Astrocyte of the cerebellum (primary cell): ENCODE measurements at regions not wholly inside any gene's neighbourhood (a gene's known extent, or its start where the extent isn't known, plus 50 kb on each side); places are given as distances from the start of the nearest gene placed in this dataset.

Source experiments
- DNase-seq: peaks from one replicate; pipeline ENCODE4 v3.0.0-alpha.2; 2011; ENCODE audit warnings: low read depth
- H3K4me3 ChIP-seq: 2 replicates; pipeline ENCODE4 v1.5.1; 2011; ENCODE audit warnings: mild to moderate bottlenecking, low read depth, low read length, moderate library complexity
- in situ Hi-C: cut with HindIII; loops from 2 replicates; pipeline ENCODE4 v1.10.0; 2017; ENCODE audit warnings: low sequenced_read_pairs
- TF ChIP-seq, protein P1 (sequence below): IDR thresholded peaks from 2 replicates; pipeline ENCODE4 v1.5.1; 2012; ENCODE audit warnings: low read length, low read depth, moderate library complexity, mild to moderate bottlenecking; ENCODE audit errors: missing control alignments

DNA sequence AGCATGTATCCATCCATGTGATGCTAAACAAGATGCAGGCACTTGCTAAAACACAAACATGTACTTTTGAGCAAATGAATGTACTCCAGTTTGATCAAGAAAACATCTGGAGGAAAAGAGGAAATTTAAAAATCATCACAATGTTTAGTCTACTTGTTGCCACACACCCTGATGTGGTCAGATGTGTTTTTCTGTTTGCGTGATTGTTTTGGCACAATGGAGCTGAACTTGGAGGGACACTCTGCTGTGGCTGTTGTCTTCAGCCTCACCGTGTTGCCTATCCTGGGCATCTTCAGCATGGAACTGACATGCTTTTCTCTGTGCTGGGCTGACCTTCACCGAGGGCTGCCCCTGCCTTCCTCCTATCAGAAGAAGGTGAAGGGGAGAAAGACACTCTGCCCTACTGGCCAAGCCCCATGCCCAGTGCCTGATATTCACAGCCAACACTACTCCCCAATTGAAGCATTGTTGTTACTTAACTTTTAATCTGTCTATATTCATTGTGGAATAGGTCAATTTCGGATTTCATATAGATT, 268.3 kb upstream of the IGFBP3 start:
- H3K4me3 ChIP-seq, result no peak overlapping the region
- DNase-seq, result no peak
- TF ChIP-seq, protein P1, sequence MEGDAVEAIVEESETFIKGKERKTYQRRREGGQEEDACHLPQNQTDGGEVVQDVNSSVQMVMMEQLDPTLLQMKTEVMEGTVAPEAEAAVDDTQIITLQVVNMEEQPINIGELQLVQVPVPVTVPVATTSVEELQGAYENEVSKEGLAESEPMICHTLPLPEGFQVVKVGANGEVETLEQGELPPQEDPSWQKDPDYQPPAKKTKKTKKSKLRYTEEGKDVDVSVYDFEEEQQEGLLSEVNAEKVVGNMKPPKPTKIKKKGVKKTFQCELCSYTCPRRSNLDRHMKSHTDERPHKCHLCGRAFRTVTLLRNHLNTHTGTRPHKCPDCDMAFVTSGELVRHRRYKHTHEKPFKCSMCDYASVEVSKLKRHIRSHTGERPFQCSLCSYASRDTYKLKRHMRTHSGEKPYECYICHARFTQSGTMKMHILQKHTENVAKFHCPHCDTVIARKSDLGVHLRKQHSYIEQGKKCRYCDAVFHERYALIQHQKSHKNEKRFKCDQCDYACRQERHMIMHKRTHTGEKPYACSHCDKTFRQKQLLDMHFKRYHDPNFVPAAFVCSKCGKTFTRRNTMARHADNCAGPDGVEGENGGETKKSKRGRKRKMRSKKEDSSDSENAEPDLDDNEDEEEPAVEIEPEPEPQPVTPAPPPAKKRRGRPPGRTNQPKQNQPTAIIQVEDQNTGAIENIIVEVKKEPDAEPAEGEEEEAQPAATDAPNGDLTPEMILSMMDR, result no peak
- in situ Hi-C loops, result no loop called here

DNA sequence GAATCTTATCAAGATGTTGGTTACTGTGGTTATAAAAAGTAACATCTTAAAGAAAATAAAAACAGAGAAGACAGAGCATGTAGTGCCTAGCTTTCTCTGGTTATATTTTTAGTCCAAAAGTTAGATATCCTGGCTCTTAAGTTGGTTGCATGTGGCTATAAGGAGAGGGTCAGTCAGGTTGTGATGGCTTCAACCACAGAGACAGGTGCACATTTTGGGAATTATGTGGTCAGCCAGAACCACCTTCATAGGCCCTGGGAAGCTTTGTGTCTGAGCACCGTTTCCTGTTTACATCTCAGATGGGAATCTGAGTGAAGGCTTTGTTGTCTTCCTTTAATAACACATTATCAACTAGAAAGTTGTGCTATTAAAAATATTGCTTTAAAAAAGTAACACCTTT, 265.1 kb upstream of the IGFBP3 start:
- no peak overlapping the region for H3K4me3 ChIP-seq
- TF ChIP-seq, protein P1, result no peak
- DNase-seq, result no peak
- in situ Hi-C loops, result no loop called here

DNA sequence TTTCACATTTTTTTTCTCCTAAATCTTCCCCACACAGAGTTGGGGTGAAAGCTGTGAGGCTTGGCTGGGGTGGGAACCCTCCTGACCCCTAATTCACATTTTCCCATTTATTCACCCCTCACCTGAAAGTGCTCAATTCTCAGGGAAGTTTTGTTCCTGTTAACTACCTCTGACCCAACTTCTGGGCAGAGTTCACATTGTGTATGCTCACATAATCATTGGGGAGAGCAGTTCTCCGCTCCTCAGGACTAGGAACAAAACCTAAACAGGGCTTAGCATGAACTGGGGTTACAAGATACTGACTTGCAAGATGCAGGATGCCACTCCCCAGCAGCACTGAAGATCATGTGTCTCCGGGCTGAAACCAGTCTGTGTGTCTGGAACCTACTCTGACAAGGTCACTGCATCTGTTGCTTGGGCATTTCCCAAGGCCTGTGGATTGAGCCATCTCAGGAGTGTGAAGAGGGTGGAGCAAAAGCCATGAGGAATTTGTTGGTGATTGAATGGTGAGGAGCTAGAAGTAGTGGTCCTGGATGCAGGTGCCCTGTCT, 258.1 kb upstream of the IGFBP3 start:
- no peak overlapping the region for H3K4me3 ChIP-seq
- TF ChIP-seq, protein P1, result no peak
- DNase-seq, result no peak
- in situ Hi-C loops, result no loop called here

DNA sequence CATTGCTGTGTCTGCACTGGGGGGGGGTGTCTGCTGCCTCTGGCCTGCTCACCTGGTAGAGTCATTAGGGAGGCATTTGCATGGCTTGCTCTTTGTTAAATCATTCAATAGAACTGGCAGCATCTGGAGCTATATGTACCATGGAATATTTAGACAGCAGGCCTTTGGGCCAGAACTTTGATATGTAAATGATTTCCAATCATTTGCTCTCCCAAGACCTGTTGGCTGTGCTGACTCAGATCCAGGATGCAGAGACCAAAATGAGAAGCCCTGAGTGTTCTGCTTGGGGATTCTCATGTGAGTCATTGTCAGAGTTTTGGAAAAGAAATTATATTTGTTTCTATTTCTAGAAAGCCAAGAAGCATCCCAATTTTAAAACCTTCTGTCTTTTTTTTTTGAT, 257.6 kb upstream of the IGFBP3 start:
- TF ChIP-seq, protein P1, result no peak
- peak; percentile 53 for DNase-seq
- in situ Hi-C loops, result no loop called here
- H3K4me3 ChIP-seq, result no peak overlapping the region

DNA sequence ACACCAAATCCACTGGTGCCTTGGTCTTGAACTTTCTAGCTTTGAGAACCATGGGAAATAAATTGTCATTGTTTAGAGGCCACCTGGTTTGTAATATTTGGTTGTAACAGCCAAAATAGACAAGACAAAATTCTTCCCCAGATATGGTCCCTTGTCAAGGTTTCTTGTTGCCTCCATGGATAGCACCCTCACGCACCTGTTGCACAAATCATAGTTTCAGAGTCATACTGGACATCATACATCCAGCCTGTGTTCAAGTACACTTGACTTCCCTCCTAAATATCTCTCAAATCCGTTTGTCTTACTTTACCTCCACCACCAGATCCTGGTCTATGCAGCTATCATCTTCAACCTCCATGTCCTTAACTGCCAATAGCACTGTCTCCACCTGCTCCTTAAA, 256.7 kb upstream of the IGFBP3 start:
- no peak overlapping the region for H3K4me3 ChIP-seq
- TF ChIP-seq, protein P1, result no peak
- DNase-seq, result no peak
- in situ Hi-C loops, result no loop called here

DNA sequence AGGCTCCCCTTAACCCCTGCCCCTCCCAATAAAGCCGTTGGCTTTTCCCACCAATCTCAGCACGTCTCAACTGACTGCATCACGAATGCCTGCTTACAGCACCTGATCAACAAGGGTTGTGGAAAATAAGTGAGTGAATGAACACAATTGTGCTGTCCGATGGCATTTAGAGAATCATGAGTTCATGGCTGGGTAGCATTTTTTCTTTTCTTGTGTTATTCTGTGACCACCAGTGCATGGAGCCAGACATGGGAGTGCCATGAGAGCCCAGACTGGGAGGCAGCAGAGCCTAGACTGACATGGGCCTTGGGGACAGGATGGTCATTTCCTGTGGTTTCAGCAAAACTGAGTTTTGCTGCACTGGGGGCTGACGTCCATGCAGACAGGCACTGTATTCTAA, 254.1 kb upstream of the IGFBP3 start:
- in situ Hi-C loops, result no loop called here
- TF ChIP-seq, protein P1, result no peak
- no peak overlapping the region for H3K4me3 ChIP-seq
- no peak for DNase-seq

DNA sequence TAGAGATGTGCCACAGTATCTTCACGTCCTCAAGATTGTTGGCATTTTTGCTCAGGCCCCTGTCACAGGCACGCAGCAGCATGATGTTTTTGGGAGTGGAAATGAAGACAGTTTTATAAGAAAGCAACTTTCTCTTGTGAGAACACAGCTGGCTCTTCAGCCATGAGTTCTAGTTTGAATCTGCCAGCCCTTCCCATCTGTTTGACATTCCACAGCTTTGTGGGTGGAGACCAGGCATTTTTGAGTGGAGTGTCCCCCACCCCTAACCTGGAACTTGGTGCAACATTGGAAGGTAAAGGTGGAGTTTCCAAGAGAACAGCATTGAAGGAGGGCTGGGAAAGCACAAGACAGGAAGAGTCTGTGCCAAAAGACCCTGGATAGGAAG, 253.1 kb upstream of the IGFBP3 start:
- H3K4me3 ChIP-seq, result no peak overlapping the region
- no peak for DNase-seq
- in situ Hi-C loops, result no loop called here
- TF ChIP-seq, protein P1, result no peak
